ENCODE measurements at regions not wholly inside any gene's neighbourhood (a gene's known extent, or its start where the extent isn't known, plus 50 kb on each side); places are given as distances from the start of the nearest gene placed in this dataset.

GRCh38 chr11:82185925-82186324, 547.7 kb downstream of the FAM181B start:
- TF ChIP-seq, protein P1, sequence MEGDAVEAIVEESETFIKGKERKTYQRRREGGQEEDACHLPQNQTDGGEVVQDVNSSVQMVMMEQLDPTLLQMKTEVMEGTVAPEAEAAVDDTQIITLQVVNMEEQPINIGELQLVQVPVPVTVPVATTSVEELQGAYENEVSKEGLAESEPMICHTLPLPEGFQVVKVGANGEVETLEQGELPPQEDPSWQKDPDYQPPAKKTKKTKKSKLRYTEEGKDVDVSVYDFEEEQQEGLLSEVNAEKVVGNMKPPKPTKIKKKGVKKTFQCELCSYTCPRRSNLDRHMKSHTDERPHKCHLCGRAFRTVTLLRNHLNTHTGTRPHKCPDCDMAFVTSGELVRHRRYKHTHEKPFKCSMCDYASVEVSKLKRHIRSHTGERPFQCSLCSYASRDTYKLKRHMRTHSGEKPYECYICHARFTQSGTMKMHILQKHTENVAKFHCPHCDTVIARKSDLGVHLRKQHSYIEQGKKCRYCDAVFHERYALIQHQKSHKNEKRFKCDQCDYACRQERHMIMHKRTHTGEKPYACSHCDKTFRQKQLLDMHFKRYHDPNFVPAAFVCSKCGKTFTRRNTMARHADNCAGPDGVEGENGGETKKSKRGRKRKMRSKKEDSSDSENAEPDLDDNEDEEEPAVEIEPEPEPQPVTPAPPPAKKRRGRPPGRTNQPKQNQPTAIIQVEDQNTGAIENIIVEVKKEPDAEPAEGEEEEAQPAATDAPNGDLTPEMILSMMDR (conservative IDR thresholded peaks at IDR 0.05; ENCODE audit: low read length), result no peak
- no peak for TF ChIP-seq EZH2phosphoT487 (IDR thresholded peaks at IDR 0.05; ENCODE audit: borderline replicate concordance, low read depth, low read length)
